CD4-positive, alpha-beta T cell treated with Interleukin-4 for 1 hour (primary cell): ENCODE measurements at regions not wholly inside any gene's neighbourhood (a gene's known extent, or its start where the extent isn't known, plus 50 kb on each side); places are given as distances from the start of the nearest gene placed in this dataset.
"Not testable (repeated sequence)": the region's sequence is repeated elsewhere in the genome, so short reads cannot be mapped to it uniquely, and the experiment has no call there.

Experiments
- DNase-seq, 2 donors: peaks; one replicate each; pipeline ENCODE4 v3.0.0-alpha.2; 2020 to 2022

GRCh38 chr17:56690441-56691291 is 97.2 kb downstream of the NOG start:
- no peak for DNase-seq

- no peak for DNase-seq
These were observed 101.3 kb downstream of the NOG start for GRCh38 chr17:56694825-56695224.

- DNase-seq, result no peak
These were observed 103.7 kb downstream of the NOG start for GRCh38 chr17:56697190-56697589.

GRCh38 chr17:56699186-56699894 is 105.8 kb downstream of the NOG start:
- DNase-seq, result no peak

- no peak for DNase-seq
These were observed 107.5 kb downstream of the NOG start for GRCh38 chr17:56700919-56701420.

- DNase-seq, result no peak
These were observed 114.1 kb downstream of the NOG start for GRCh38 chr17:56707312-56708219.

- DNase-seq, result no peak
These were observed 114.7 kb downstream of the NOG start for GRCh38 chr17:56708220-56708558.

- no peak for DNase-seq
These were observed 115.3 kb downstream of the NOG start for GRCh38 chr17:56708670-56709410.

GRCh38 chr17:56710986-56711385 is 117.5 kb downstream of the NOG start:
- DNase-seq, result no peak

GRCh38 chr17:56715613-56716357 is 117.9 kb downstream of the C17orf67 start:
- DNase-seq, result peak; percentile 69 to 80

- no peak for DNase-seq
These were observed 116.2 kb downstream of the C17orf67 start for GRCh38 chr17:56717471-56717870.

- DNase-seq, result no peak
These were observed 115.2 kb downstream of the C17orf67 start for GRCh38 chr17:56718515-56718914.

- no peak for DNase-seq
These were observed 110.3 kb downstream of the C17orf67 start for GRCh38 chr17:56723421-56723820.

- DNase-seq, result no peak
These were observed 109.1 kb downstream of the C17orf67 start for GRCh38 chr17:56724664-56725063.

GRCh38 chr17:56725144-56725543 is 108.6 kb downstream of the C17orf67 start:
- no peak for DNase-seq

- DNase-seq, result no peak
These were observed 105.7 kb downstream of the C17orf67 start for GRCh38 chr17:56727876-56728617.

GRCh38 chr17:56731096-56731495 is 102.6 kb downstream of the C17orf67 start:
- DNase-seq, result not testable (repeated sequence)

GRCh38 chr17:56733833-56734232 is 99.9 kb downstream of the C17orf67 start:
- DNase-seq, result no peak

GRCh38 chr17:56735842-56736241 is 97.9 kb downstream of the C17orf67 start:
- DNase-seq, result no peak

GRCh38 chr17:56737421-56738161 is 96.1 kb downstream of the C17orf67 start:
- no peak for DNase-seq
